ENCODE measurements at regions not wholly inside any gene's neighbourhood (a gene's known extent, or its start where the extent isn't known, plus 50 kb on each side); places are given as distances from the start of the nearest gene placed in this dataset.
"Not testable (repeated sequence)": the region's sequence is repeated elsewhere in the genome, so short reads cannot be mapped to it uniquely, and the experiment has no call there.

- not testable (repeated sequence) for TF ChIP-seq CTCF (IDR thresholded peaks at IDR 0.05; ENCODE audit: low read depth, low read length); EZH2phosphoT487 (IDR thresholded peaks at IDR 0.05; ENCODE audit: low read depth)
These were observed 2857.8 kb downstream of the RPIA start for GRCh38 chr2:91549316-91549715.

Data from OCI-LY3 (cell line).